Renal pelvis (tissue), 1 donor: ENCODE measurements at regions not wholly inside any gene's neighbourhood (a gene's known extent, or its start where the extent isn't known, plus 50 kb on each side); places are given as distances from the start of the nearest gene placed in this dataset.
"Not testable (repeated sequence)": the region's sequence is repeated elsewhere in the genome, so short reads cannot be mapped to it uniquely, and the experiment has no call there.

Experiments
- DNase-seq: peaks from one replicate; pipeline ENCODE4 v3.0.0-alpha.2; 2013

DNA sequence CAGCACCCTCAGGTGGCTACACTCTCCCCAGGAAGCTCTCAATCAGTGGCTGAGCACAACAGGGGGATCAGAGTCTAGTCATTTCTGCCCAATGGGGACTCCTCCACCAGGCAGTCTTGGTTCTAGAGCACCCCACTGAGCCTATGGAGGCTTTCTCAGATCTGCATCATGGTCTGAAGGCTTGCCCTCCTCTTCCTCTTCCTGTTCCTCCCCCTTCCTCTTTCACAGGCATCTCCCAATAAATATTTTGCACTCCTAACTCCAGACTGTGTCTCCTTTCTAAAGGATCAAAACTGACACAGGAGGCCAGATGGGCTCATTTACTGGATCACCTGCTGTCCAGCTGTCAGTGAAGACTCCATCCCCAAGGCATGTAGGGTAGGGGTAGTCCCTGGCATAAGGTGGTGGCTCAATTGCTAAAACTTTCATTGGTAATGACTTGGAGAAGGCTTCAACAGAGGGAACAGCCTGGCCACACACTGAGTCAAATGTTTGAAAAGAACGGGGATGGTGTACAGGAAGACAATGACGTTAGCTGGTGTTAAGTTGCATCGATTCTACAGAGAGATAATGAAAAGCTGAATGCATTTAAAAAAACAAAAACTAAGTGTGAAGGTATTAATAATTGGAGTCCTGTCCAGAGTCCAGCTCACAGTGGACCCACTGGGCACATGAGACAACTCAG is 84.2 kb upstream of the SLC2A1 start:
- no peak for DNase-seq

DNA sequence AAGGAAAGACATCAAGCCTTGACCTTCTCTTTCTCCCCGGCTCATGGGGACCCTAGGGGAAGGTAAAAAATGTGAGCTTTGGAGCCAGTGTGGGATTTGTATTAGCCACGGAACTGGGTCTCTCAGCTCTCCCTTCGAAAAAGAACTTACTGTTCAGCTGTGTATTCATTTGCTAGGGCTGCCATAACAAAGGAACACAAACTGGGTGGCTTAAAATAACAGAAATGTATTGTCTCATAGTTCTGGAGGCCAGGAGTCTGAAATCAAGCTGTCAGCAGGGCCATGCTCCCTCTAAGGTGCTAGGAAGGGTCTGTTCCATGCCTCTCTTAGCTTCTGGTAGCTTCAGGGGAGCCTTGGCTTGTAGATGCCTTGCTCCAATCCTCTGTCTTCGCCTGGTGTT is 83.5 kb upstream of the SLC2A1 start:
- no peak for DNase-seq

DNA sequence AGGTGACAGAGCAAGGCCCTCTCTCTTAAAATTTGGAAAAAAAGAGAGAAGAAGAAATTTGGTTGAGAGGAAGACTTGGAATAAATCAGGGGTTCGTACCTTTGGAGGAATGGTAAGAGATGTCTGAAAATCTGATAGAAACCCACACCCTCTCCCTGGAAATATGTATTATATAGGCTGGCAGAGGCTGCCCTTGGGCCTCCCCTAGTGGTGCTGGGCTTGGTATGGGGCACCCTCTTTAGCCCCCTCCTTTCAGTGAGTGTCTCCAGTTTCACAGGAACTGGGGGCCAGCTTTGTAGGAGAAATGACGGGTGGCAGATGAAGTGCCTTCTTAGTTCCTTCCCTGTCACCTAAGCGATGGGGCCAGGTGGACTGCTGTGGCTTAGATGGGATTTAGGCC is 82.9 kb upstream of the SLC2A1 start:
- no peak for DNase-seq

DNA sequence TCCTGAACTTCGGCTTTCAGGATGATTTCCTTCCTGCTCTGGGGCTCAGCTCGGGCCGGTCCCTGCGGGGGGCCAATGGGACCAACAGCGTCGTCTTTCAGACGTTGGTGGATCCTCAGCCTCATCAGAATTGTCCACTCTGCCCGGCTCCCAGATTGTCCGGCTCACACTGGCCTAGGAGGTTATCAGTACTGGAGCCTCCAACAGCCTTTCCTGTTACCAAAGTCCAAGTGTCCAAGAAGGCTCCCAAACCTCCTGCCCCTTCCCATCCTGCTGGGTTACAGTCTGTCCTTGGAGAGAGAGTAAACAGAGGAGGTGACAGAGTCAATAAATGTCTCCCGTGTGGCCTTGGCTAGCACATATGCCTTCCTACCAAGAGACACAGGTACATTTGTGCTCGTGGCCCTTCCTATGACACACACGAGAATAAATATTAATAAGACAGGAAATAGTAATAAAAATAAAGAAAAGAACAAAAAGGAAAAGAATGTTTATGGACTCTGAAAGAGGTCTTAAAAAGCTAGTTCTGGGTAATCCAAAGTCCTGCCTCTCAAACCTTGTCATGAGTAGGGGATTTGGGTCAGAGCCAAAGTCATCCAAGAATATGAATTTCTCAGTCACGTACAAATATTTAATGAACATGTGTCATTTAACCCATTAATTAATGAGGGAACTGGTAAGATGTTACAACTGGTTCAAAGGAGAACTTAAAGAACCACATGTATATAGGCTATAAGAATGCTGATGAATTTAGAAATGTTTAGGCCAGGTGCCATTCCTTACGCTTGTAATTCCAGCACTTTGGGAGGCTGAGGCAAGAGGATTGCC is 80.8 kb upstream of the SLC2A1 start:
- DNase-seq, result no peak

DNA sequence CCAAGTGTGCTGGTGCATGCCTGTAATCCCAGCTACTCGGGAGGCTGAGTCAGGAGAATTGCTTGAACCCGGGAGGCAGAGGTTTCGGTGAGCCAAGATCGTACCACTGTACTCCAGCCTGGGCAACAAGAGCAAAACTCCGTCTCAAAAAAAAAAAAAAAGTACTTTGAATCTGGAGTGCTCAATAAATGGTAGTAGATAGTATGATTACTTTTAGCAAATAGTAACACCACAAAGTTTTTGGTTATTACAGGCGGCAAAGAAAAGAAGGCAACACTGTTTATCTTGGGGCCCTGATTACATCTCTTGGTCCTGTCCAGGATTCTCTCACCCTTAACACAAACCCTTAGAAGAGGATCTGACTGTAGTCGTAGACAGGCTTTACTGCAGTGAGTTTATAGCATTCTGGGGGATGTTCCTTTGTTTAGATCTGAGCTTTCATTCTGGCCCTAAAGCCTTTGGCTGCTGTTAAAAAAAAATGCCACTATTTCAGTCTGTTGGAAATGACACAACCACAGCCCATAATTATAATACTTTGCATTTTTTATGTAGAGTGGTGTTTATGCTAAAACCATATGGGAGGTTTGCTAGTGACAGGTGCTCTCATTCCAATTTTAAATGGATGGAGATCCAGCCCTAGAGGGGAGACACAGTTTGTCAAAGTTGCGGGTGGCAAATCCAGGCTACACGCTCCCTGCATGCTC is 79.7 kb upstream of the SLC2A1 start:
- no peak for DNase-seq

DNA sequence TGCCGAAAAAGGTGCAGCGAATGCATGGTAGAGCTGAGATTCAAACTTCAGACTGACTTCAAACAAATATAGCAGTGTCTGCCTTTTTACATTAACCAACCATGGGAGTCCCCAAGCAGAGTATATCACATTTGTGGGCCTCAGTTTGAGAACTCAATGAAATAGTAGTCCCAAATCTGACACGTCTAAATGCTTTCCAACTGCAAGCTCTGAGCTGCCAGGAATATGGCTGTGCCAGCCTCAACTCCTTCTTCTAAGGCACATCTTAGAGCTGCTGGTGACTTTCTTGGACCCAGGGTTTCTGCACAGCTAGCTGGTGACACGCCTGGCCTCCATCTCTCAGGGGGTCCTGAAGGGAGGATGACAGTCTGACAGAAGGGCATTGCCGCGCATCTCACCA is 78.8 kb upstream of the SLC2A1 start:
- DNase-seq, result no peak

DNA sequence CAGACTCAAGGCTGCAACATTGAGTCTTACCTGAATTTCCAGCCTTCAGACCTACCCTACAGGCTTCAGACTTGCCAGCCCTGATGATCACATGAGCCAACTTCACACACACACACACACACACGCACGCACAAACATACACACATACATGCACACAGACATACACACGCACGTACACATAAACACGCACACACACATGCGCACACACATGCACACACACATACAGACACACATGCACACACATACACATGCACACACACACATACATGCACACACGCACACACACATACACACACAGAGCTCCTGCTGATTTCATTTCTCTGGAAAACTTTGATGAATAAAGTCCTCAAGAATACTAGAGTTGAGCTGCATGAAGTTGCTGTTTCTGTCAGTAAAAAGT is 78.3 kb upstream of the SLC2A1 start:
- DNase-seq, result no peak

DNA sequence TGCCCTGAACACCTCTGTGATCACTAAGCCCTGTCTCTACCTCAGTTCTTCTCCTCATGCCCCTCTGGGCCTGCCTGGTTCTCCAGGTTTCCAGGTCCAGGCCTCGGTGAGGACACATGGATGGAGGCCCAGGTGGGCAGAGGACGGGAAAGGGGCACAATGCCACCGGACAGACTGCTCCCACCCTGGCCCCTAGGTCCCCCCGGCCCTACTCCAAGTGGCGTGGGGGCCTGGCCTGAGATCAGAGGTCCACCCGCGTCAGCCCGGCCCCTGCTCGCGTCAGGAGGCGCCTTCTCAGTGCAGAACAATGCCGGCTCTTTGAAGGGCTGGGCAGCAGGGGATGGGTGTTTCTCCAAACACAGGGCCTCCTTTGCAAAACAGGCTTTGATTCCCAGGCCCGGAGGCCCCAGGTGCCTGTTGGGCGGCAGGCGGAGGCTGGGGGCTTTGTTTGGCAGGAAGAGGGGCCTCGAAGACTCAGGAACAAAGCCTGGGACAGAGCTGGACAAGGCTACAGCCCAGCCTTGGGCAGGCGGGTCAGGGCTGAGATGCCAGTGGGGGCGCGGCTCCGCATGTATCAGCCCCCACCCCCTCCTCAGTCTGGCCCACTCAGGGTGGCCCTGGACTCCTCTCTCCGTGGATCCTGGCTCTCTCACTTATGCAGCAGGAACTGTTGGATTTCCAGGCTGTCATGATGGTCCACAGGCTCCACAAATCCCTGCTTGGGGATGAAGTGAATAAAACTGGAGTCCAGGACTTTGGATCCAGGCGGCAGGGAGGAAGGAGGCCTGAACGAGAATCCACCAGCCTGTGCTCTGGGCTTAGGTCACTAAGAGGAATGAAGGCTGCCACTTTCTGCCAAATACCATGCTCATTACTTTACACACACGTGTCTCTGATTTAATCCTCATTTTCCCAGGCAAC is 77.4 kb upstream of the SLC2A1 start:
- no peak for DNase-seq

DNA sequence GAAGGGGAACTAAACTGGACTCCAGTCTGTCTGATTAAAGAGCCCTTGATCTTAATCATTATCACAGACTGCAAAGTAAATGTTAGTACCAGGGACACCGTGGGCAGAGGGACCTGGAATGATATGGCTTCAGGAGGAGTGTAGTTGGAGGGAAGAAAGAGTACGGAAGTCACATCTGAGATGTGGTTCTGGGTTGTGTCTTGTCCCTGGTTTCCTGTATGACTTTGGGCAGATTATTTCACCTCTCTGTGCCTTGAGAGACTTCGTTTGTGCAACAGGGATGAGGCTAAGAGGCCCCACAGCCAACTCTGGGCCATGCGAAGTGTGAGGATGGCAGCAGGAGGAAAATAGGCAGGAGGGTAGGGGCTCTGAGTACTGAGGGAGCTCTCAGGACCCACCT is 76.1 kb upstream of the SLC2A1 start:
- no peak for DNase-seq

DNA sequence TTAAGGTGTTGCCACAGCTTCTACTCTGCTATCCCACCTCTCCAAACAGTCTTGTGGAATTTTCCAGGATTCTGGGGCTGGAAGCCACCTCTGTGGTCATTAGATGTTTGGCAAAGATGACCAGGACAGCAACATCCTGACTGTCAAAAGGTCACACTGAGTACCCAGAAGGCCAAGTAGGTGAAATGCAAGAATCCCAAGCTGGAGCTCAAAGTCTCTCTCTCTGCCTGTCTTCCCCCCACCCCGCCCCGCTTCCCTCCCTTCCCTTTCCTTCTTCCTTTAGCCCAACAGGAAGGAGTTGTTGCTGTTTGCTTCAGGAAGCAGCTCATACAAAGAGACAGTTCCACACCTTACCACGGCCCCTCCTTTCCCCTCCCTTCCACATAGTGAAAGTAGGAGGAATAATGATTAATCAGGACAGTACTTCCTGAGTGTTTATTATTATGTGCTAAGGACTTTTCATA is 75.6 kb upstream of the SLC2A1 start:
- DNase-seq, result no peak

DNA sequence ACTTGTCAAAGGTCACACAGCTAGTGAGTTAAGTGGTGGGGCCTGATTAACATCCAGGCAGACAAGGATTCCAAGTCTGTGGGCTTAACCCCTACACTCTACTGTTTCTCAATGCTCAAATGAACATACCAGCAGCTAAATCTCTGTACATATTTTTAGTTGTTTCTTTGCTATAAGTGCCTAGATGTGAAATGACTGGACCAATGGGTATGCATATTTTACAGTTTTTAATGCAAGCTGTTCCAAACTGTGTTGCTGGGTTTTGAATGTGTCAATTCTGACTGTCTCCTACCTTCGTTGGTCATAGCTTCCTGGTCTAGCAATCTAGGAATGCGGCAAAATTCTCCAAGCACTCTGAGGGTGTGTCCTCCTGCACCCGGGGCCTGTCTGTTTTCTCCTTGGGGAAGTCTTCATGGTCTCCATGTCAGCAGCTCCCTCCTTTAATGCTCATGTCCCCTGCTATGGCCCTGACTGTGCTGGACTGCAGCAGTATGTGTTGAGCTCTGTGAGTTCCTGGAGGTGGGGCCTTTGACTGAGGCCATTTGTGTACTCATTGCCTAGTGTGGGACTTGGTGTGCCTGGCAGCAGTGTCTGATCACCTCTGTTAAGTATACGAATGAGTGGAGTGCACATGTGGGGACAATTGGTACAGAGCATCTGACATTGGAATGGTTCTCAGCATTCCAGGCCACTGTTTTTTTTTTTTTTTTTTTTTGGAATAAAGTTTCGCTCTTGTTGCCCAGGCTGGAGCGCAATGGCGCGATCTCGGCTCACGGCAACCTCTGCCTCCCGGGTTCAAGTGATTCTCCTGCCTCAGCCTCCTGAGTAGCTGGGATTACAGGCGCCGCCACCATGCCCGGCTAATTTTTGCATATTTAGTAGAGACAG is 72.9 kb upstream of the SLC2A1 start:
- DNase-seq, result no peak

DNA sequence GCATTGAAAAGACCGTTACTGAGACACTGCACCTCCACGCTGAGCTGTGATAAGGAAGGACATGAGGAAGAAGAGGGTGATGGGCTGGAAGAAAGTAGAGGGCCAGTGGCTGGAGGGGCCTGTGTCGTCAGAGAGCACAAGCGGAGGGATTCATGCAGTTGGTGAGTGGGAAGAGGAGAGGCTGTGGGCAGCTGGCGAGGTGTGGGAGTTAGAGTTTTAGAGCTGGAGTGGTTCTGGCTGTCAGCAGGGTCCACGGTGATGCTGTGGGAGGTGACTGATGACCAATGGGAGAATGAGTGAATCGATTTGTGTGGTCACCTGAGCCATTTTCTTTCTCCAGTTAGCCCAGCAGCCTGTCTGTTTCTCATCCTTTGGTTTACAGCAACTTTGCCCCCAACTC is 66.2 kb upstream of the SLC2A1 start:
- no peak for DNase-seq

DNA sequence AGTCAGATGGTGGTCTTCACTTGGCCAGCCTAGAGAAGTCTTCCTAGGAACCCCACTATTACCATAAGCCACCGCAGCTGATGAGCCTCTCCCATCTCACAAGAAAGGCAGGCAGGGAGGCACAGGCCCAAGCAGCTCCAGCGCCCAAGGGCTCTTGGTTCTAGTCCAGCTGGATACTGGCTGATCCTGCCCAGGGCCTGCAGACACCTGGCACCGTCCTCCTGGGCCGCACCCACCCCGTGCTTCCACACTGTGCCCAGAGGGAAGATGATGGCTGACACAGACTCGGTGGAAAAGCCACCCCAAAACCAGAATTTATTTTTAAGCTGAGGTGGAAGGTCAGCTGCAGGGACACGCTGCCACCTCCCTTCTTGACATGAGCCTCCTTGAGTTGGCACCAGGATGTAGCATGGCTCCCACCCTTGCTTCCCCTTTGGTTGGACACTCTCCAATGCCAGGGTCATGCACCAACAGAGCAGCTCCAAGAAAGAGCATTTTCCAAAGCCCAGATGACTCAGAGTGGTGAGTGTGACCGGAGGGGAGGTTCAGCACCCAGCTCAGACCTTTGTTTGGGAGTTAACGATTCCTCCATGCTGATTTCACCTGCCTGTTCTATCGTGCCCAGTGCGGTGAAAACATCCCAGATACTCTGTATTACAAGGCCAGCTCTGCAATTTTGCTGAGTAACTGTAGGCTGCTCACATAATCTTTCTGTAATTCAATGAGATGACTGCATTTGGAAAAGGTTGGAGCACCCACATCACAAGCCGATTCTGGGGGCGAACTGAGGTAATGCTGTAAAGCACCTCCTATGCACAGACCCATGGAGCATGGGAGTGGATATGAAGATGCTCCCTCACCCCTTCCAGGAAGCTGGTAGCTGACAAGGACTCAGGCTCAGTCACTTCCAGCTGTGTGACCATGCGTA is 63.1 kb upstream of the SLC2A1 start:
- no peak for DNase-seq

DNA sequence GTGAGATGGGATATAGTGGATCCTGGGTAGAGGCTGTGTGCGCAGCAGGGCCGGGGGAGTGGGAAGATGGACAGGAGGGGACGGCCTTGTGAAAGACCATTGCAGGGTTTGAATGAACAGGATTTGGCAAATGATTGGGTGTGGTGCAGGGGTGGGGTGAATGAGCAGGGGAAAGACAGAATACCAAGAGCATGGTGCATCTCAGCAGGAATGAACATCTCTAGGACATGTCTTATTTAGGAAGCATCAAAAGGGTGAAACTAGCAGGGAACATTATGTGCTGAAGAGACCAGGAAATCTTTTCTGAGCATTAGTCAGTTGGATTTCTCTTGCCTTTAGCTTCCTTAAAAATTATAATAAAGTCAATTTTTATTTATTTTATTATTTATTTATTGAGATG is 60.6 kb upstream of the SLC2A1 start:
- no peak for DNase-seq

DNA sequence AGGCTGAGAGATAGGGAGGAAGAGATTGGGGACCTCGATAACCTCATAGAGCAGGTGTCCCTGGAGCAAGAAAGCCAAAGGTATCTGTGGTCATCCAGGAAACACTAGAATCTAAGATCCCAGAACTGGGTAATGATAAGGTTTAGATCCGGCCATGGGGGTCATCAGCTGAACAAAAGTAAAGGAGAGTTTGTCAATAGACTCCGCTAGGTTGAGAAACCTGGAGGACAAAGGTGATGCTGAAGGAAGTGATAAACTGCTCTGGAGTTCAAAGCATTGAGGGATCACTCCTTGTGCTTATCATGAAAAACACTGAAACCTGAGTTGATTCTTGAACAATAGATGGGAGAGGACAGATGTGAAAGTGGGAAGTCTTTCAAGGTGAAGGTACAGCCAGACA is 59.5 kb upstream of the SLC2A1 start:
- DNase-seq, result no peak

DNA sequence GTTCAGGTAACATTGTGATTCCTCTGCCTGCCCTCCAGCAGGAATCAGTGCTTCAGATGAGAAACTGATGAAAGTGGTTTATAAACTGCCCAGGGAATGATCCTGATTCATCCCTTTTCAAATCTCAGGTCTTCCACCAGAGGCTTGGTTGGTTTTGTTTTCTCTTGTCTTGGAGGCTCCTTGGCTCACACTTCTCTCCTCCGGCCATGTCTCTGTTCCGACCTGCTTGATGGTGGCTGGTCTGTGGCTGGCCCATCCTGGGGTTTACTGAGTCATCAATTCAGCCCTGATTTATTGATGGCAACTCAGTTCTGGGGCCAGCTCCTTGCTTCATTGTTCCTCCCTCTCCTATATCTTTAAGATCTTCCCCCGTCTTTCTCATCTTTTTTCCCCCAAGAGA is 56.6 kb upstream of the SLC2A1 start:
- no peak for DNase-seq

DNA sequence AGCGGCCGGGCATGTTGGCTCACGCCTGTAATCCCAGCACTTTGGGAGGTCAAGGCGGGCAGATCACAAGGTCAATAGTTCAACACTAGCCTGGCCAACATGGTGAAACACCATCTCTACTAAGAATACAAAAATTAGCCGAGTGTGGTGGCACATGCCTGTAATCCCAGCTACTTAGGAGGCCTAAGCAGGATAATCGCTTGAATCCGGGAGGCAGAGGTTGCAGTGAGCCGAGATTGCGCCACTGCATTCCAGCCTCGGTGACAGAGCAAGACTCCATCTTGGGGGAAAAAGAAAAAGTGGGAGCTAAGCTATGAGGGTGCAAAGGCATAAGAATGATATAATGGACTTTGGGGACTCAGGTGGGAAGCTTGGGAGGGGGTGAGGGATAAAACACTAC is 55.9 kb upstream of the SLC2A1 start:
- DNase-seq, result not testable (repeated sequence)

DNA sequence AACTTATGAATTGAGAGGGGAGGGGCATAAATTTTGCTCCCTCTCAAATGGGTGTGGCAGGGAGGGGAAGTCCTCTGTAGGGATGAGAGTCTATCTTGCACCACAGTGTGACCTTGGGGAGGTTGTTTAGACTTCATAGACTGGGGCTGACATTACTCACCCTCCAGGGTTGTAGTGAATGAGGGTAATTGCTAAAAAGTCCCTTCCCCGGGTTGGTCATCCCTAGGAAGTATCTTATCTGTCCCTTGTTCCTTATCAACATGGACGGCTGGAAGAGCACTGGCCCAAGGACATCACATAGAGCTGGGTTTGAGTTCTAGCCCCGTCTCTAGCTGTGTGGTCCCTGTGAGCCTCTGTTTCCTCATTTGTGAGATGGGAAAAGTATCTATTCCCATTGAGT is 52.4 kb upstream of the SLC2A1 start:
- DNase-seq, result no peak

DNA sequence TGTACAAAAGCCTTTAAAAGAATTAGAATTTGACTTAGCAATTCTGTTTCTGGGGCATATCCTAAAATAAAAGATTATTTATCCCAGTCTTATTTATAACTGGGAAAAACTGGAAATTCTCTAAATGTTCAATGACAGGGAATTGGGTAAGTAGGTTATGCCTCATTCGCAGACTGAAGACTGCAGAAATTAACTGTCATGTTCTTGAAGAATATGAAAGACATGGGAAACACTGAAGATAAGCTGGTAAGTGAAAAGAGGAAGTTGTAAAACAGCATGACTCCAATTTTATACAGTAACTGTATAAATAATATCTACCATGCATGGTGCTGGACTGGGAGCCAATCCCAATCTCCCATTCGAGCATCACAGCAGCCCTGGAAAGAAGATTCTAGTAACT is 50.6 kb upstream of the SLC2A1 start:
- DNase-seq, result no peak
